ENCODE measurements at regions not wholly inside any gene's neighbourhood (a gene's known extent, or its start where the extent isn't known, plus 50 kb on each side); places are given as distances from the start of the nearest gene placed in this dataset.

- Histone ChIP-seq H3K4me3 (no peak overlapping the region), H3K36me3 (no peaks in the 10 kb centered on the region), H3K9me3 (no peaks in the 10 kb centered on the region), H3K4me1 (no peaks in the 10 kb centered on the region), H3K27me3 (no peaks in the 10 kb centered on the region), H3K27ac (no peak overlapping the region)
- ATAC-seq (no peak), DNase-seq (no peak)
- TF ChIP-seq, protein P1, sequence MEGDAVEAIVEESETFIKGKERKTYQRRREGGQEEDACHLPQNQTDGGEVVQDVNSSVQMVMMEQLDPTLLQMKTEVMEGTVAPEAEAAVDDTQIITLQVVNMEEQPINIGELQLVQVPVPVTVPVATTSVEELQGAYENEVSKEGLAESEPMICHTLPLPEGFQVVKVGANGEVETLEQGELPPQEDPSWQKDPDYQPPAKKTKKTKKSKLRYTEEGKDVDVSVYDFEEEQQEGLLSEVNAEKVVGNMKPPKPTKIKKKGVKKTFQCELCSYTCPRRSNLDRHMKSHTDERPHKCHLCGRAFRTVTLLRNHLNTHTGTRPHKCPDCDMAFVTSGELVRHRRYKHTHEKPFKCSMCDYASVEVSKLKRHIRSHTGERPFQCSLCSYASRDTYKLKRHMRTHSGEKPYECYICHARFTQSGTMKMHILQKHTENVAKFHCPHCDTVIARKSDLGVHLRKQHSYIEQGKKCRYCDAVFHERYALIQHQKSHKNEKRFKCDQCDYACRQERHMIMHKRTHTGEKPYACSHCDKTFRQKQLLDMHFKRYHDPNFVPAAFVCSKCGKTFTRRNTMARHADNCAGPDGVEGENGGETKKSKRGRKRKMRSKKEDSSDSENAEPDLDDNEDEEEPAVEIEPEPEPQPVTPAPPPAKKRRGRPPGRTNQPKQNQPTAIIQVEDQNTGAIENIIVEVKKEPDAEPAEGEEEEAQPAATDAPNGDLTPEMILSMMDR (IDR thresholded peaks at IDR 0.05 in 4 of 5, conservative IDR thresholded peaks at IDR 0.05 in 1 of 5): no peak
- no peak for TF ChIP-seq POLR2A (IDR thresholded peaks at IDR 0.05)
- intact Hi-C loops (cut with DNase I; ENCODE audit: low total_unique reads) (no loop called here), in situ Hi-C loops (cut with MboI; ENCODE audit: low sequenced_read_pairs in 4 of 4) (no loop called here)
Measured at GRCh38 chr11:106241601-106242257, 164.3 kb downstream of the AASDHPPT start.

GRCh38 chr11:106242718-106243415 lies 165.4 kb downstream of the AASDHPPT start:
- intact Hi-C loops (cut with DNase I; ENCODE audit: low total_unique reads): no loop called here
- no peak overlapping the region for H3K4me3 ChIP-seq
- DNase-seq (no peak), ATAC-seq (no peak)
- no peaks in the 10 kb centered on the region for H3K9me3 ChIP-seq
- H3K4me1 ChIP-seq: no peaks in the 10 kb centered on the region
- H3K27me3 ChIP-seq: no peaks in the 10 kb centered on the region
- no peaks in the 10 kb centered on the region for H3K36me3 ChIP-seq
- TF ChIP-seq POLR2A (IDR thresholded peaks at IDR 0.05): no peak
- TF ChIP-seq, protein P1 (IDR thresholded peaks at IDR 0.05 in 4 of 5, conservative IDR thresholded peaks at IDR 0.05 in 1 of 5): no peak
- no peak overlapping the region for H3K27ac ChIP-seq
- in situ Hi-C loops (cut with MboI; ENCODE audit: low sequenced_read_pairs in 4 of 4): no loop called here

DNA sequence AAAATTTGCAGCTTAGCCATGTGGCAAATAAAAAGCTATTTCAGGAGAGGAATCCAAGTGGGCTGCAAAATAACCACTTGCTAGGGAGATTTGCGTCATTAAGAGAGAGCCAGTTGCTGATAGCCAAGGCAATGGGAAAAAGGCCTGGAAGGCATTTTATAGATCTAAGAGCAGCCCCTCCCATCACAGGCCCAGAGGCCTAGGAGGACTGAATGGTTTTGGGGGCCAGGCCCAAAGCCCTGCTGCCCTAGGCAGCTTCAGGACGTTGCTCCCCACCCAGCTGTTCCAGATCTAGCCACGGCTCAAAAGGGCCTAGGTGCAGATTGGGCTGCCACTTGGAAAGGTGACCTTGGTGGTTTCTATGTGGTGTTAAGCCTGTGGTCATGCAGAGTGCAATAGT lies 169.0 kb downstream of the AASDHPPT start:
- H3K4me1 ChIP-seq: no peaks in the 10 kb centered on the region
- in situ Hi-C loops (cut with MboI; ENCODE audit: low sequenced_read_pairs in 4 of 4): no loop called here
- H3K27me3 ChIP-seq: no peaks in the 10 kb centered on the region
- intact Hi-C loops (cut with DNase I; ENCODE audit: low total_unique reads): no loop called here
- DNase-seq (no peak), ATAC-seq (no peak)
- TF ChIP-seq POLR2A (IDR thresholded peaks at IDR 0.05): no peak
- TF ChIP-seq, protein P1 (IDR thresholded peaks at IDR 0.05 in 4 of 5, conservative IDR thresholded peaks at IDR 0.05 in 1 of 5): no peak
- H3K9me3 ChIP-seq: no peaks in the 10 kb centered on the region
- no peak overlapping the region for H3K4me3 ChIP-seq
- no peaks in the 10 kb centered on the region for H3K36me3 ChIP-seq
- no peak overlapping the region for H3K27ac ChIP-seq

DNA sequence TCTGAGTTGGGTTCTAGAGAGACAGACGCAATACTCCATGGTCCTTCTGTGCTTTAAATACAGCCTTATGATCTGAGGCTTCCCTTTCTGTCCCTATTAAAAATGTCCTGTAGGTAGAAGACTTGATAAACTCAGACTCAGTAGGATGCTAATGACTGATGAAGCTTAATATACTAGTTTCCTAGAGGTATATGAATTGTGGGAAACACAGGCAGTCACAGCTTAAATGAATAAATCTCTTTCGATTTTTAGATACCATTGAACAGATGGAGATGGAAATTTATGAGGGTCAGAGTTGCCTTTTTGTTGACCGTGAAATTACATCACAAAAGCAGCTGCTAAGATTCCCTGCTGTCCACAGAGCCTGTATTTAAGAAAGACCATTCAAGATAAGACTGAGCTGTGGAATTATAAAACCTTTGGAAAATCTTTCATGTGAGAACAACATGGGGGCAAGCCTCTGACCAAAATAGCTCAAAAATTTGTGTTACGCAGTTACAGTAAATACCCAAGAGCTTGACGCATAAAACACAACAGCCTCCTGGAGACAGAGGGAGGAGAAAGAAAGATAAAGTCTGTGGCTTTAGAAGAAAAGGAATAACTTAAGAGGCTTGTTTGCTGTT lies 172.3 kb downstream of the AASDHPPT start:
- Histone ChIP-seq H3K4me3 (no peak overlapping the region), H3K27ac (no peak overlapping the region), H3K27me3 (no peaks in the 10 kb centered on the region), H3K9me3 (no peaks in the 10 kb centered on the region), H3K4me1 (no peaks in the 10 kb centered on the region), H3K36me3 (no peaks in the 10 kb centered on the region)
- ATAC-seq (no peak), DNase-seq (no peak)
- intact Hi-C loops (cut with DNase I; ENCODE audit: low total_unique reads): no loop called here
- TF ChIP-seq, protein P1 (IDR thresholded peaks at IDR 0.05 in 4 of 5, conservative IDR thresholded peaks at IDR 0.05 in 1 of 5): no peak
- no peak for TF ChIP-seq POLR2A (IDR thresholded peaks at IDR 0.05)
- in situ Hi-C loops (cut with MboI; ENCODE audit: low sequenced_read_pairs in 4 of 4): no loop called here
